ENCODE measurements at regions not wholly inside any gene's neighbourhood (a gene's known extent, or its start where the extent isn't known, plus 50 kb on each side); places are given as distances from the start of the nearest gene placed in this dataset.
"Not testable (repeated sequence)": the region's sequence is repeated elsewhere in the genome, so short reads cannot be mapped to it uniquely, and the experiment has no call there.

DNA sequence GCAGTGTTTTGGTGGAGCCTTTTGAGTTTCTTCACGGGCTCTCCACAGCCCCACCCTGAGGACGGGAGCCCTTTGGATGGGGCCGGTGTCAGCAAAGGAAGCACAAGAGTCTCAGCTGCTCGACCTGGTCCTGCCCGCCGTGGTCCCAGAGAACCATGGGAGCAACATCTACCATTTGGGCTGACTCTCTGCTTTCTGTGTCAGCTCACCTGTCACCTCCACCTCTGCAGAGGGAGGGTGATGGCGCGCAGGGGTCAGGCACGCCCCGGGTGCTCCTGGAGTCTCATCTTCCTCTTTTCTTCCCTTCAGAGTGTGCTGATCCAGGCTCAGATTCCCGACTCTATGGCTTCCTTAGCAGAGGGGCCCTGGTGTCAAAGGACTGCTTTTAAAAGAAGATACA, 171.7 kb downstream of the LAT start:
- Histone ChIP-seq H3K9ac (ENCODE audit: low read length) (no peak overlapping the region), H4K20me1 (ENCODE audit: low read depth, low read length) (no peaks in the 10 kb centered on the region), H3K79me2 (ENCODE audit: insufficient read depth, low read length) (no peaks in the 10 kb centered on the region), H3K27ac (ENCODE audit: low read depth, low read length) (no peak overlapping the region), H3K9me3 (ENCODE audit: insufficient read depth, low read length) (no peaks in the 10 kb centered on the region), H3F3A (ENCODE audit: insufficient read depth) (no peaks in the 10 kb centered on the region), H2AFZ (ENCODE audit: low read depth, low read length, severe bottlenecking) (no peak overlapping the region), H3K9me2 (replicated peaks; ENCODE audit: insufficient read depth, low read length) (no peaks in the 10 kb centered on the region), H3K27me3 (ENCODE audit: low read length) (no peaks in the 10 kb centered on the region), H3K36me3 (ENCODE audit: low read length) (no peaks in the 10 kb centered on the region), H3K4me3 (ENCODE audit: insufficient read depth, low read length, poor library complexity, severe bottlenecking) (no peak overlapping the region), H3K4me2 (ENCODE audit: low read depth, low read length, poor library complexity, severe bottlenecking) (no peak overlapping the region)
- TF ChIP-seq EZH2phosphoT487 (conservative IDR thresholded peaks at IDR 0.05; ENCODE audit: low read length) (no peak), CTCF (IDR thresholded peaks at IDR 0.05; ENCODE audit: insufficient read depth, low read length, poor library complexity, severe bottlenecking) (no peak)

- not testable (repeated sequence) for H3K79me2 ChIP-seq (ENCODE audit: insufficient read depth, low read length); H3F3A ChIP-seq (ENCODE audit: insufficient read depth); H3K9me3 ChIP-seq (ENCODE audit: insufficient read depth, low read length); H3K36me3 ChIP-seq (ENCODE audit: low read length); H3K9me2 ChIP-seq (replicated peaks; ENCODE audit: insufficient read depth, low read length); H3K9ac ChIP-seq (ENCODE audit: low read length); H3K4me2 ChIP-seq (ENCODE audit: low read depth, low read length, poor library complexity, severe bottlenecking); H3K4me3 ChIP-seq (ENCODE audit: insufficient read depth, low read length, poor library complexity, severe bottlenecking); H3K27me3 ChIP-seq (ENCODE audit: low read length); H3K27ac ChIP-seq (ENCODE audit: low read depth, low read length); H4K20me1 ChIP-seq (ENCODE audit: low read depth, low read length); H2AFZ ChIP-seq (ENCODE audit: low read depth, low read length, severe bottlenecking)
These were observed 171.0 kb downstream of the LAT start for GRCh38 chr16:29155866-29156200.

GRCh38 chr16:29155131-29155865, 170.4 kb downstream of the LAT start:
- not testable (repeated sequence) for H3K9ac ChIP-seq (ENCODE audit: low read length); H3K36me3 ChIP-seq (ENCODE audit: low read length); H3K4me3 ChIP-seq (ENCODE audit: insufficient read depth, low read length, poor library complexity, severe bottlenecking); H3K4me2 ChIP-seq (ENCODE audit: low read depth, low read length, poor library complexity, severe bottlenecking); H3K9me3 ChIP-seq (ENCODE audit: insufficient read depth, low read length); H4K20me1 ChIP-seq (ENCODE audit: low read depth, low read length); H3K79me2 ChIP-seq (ENCODE audit: insufficient read depth, low read length); H3K9me2 ChIP-seq (replicated peaks; ENCODE audit: insufficient read depth, low read length); H3F3A ChIP-seq (ENCODE audit: insufficient read depth); H3K27me3 ChIP-seq (ENCODE audit: low read length); H2AFZ ChIP-seq (ENCODE audit: low read depth, low read length, severe bottlenecking); H3K27ac ChIP-seq (ENCODE audit: low read depth, low read length)

DNA sequence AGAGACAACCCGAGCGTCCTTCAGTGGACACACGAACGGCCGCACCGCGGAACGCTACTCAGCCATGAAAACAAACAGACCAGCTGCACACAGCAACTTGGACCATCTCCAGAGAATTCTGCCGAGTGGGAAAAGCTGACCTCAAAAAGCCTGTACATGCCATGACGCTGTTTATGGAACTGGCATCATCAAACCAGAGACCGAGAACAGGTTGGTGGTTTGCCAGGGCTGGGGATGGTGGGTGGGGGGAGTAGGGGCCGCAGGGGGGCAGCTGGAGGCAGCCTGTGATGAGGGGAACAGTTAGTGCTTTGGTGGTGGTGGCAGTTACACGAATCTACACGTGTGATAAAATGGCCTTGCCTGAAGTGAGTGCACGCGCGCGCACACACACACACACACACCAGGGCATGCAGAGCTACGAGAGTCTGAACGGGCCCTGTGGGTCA, 169.8 kb downstream of the LAT start:
- no peak overlapping the region for H3K4me2 ChIP-seq (ENCODE audit: low read depth, low read length, poor library complexity, severe bottlenecking)
- no peak overlapping the region for H3K27ac ChIP-seq (ENCODE audit: low read depth, low read length)
- no peak overlapping the region for H2AFZ ChIP-seq (ENCODE audit: low read depth, low read length, severe bottlenecking)
- no peaks in the 10 kb centered on the region for H4K20me1 ChIP-seq (ENCODE audit: low read depth, low read length)
- TF ChIP-seq EZH2phosphoT487 (conservative IDR thresholded peaks at IDR 0.05; ENCODE audit: low read length), result no peak
- TF ChIP-seq CTCF (IDR thresholded peaks at IDR 0.05; ENCODE audit: insufficient read depth, low read length, poor library complexity, severe bottlenecking), result no peak
- no peak overlapping the region for H3K9ac ChIP-seq (ENCODE audit: low read length)
- H3K79me2 ChIP-seq (ENCODE audit: insufficient read depth, low read length), result no peaks in the 10 kb centered on the region
- no peak overlapping the region for H3K4me3 ChIP-seq (ENCODE audit: insufficient read depth, low read length, poor library complexity, severe bottlenecking)
- no peaks in the 10 kb centered on the region for H3K9me2 ChIP-seq (replicated peaks; ENCODE audit: insufficient read depth, low read length)
- no peaks in the 10 kb centered on the region for H3K9me3 ChIP-seq (ENCODE audit: insufficient read depth, low read length)
- no peaks in the 10 kb centered on the region for H3K36me3 ChIP-seq (ENCODE audit: low read length)
- H3F3A ChIP-seq (ENCODE audit: insufficient read depth), result no peaks in the 10 kb centered on the region
- no peaks in the 10 kb centered on the region for H3K27me3 ChIP-seq (ENCODE audit: low read length)
